22Rv1 (cell line): ENCODE measurements at regions not wholly inside any gene's neighbourhood (a gene's known extent, or its start where the extent isn't known, plus 50 kb on each side); places are given as distances from the start of the nearest gene placed in this dataset.

Experiments used
- H3K27ac ChIP-seq: fragments of 450-650 bp; 2 replicates; pipeline ENCODE4 v1.5.1; 2017
- ZFX ChIP-seq: fragments of 450-650 bp; IDR thresholded peaks from 2 replicates; pipeline ENCODE4 v1.6.1; 2017; ENCODE audit warnings: antibody characterized with exemption, borderline replicate concordance
- TF ChIP-seq, protein P1 (sequence below): fragments of 450-650 bp; IDR thresholded peaks from 2 replicates; pipeline ENCODE4 v1.5.1; 2017; ENCODE audit warnings: mild to moderate bottlenecking

DNA sequence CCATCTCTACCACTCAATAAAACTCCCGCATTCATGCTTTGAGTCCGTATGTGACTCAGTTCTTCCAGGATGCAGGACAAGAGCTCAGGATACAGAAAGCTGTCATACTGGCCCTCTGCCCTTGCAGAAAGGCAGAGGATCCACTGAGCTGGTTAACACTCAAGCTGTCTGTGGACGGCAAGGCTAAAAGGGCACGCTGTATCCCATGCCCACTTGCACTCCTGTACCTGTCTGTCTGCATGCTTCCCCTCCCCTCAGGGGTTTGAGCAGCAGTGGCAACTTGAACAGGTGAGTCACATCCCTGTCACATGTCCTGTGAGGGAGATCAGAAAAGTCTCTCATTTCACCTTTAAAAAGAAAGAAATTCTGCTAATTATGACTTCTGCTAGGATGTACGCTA is 293.8 kb downstream of the HS3ST3B1 start:
- TF ChIP-seq ZFX: no peak
- TF ChIP-seq, protein P1, sequence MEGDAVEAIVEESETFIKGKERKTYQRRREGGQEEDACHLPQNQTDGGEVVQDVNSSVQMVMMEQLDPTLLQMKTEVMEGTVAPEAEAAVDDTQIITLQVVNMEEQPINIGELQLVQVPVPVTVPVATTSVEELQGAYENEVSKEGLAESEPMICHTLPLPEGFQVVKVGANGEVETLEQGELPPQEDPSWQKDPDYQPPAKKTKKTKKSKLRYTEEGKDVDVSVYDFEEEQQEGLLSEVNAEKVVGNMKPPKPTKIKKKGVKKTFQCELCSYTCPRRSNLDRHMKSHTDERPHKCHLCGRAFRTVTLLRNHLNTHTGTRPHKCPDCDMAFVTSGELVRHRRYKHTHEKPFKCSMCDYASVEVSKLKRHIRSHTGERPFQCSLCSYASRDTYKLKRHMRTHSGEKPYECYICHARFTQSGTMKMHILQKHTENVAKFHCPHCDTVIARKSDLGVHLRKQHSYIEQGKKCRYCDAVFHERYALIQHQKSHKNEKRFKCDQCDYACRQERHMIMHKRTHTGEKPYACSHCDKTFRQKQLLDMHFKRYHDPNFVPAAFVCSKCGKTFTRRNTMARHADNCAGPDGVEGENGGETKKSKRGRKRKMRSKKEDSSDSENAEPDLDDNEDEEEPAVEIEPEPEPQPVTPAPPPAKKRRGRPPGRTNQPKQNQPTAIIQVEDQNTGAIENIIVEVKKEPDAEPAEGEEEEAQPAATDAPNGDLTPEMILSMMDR: no peak

DNA sequence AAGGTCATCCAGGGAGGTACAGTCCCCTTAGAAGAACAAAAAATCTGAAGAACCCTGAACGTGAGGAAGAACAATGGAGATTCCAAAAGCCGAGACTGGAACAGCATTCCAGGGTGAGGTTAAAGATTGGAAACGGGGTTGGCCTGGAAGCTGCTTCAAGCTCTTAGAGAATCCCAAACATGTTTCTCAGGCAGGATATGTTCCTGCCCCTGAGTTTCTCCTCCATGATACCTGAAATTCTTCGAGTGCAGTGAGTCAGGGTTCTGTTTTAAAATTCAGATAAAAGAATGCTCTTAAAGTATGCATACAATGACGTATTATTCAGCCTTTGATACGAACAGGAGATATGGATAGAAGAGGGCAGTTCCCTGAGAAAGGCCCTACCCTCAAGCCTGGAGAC is 293.1 kb downstream of the HS3ST3B1 start:
- TF ChIP-seq ZFX: no peak
- TF ChIP-seq, protein P1: no peak
- no peak overlapping the region for H3K27ac ChIP-seq

More for the DNA sequence above, 293.8 kb downstream of the HS3ST3B1 start:
- H3K27ac ChIP-seq: no peak overlapping the region

DNA sequence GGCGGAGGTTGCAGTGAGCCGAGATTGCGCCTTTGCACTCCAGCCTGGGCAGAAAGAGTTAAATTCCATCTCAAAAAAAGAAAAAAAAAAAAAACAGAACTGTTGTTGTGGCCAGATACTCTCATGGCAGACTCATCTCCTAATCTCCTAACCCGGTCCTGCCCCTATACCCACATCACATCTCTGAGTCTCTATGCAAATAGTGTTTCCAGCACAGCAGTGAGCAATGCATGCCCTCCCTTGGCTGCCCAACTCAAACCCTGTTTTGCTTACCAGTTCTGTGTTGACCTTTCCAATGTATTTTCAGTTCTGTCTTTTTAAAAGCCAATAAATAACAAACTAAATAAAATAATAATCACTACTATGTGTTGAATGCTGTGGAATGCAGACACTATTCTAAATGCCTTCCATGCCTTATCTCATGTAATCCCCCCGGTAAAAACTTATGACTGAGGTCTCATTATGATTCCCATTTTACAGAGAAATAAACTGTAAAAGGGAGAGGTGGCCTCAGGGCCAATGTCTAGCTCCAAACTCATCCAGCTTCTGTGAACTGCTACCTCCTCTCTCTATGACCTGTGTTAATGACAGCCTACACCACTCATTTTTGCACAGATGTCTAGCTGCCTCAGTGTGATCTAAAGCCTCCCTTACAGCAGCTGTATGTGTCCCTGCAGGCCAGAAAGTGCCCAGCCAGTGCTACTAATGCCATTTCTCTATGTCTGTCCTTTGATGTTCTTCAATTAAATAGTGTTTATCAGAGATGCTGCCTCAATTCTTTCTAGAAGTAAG is 289.8 kb downstream of the HS3ST3B1 start:
- no peak overlapping the region for H3K27ac ChIP-seq
- TF ChIP-seq ZFX: no peak
- TF ChIP-seq, protein P1: no peak

DNA sequence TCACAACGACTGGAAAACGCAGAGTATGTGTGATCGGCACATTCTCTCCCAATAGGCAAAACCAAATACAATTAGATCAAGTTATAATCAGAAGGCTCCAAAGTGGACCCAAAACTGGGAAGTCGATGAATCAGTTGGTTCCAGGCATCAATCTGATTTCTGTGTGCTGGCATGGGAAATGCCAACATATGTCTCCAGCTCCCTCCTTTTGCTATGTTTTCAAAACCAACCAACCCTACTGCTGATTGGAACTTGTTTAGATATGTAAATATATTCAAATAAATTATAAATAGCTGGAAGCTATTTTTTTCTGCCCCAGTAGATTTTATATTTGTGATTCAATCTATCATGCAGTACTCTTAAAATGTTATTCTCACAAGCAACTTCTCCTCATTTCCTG is 284.2 kb downstream of the HS3ST3B1 start:
- no peak overlapping the region for H3K27ac ChIP-seq
- TF ChIP-seq, protein P1: no peak
- no peak for TF ChIP-seq ZFX

DNA sequence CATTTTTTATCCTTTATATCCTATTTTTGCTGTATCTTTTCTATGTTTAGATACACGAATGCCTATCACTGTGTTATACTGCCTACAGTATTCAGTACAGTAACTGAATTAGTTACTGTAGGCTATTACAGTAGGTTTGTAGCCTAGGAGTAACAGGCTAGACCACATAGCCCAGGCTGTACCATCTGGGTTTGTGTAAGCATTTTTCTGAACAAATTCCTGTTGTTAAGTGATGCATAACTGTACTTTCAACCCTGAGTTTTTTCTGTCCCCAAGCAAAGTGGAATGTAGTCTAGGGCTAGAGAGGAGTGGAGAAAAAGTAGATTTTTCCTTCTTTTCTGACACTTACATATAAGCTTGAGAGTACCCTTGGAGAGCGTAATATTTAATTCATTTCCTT is 282.1 kb downstream of the HS3ST3B1 start:
- no peak for TF ChIP-seq ZFX
- TF ChIP-seq, protein P1: no peak
- no peak overlapping the region for H3K27ac ChIP-seq

DNA sequence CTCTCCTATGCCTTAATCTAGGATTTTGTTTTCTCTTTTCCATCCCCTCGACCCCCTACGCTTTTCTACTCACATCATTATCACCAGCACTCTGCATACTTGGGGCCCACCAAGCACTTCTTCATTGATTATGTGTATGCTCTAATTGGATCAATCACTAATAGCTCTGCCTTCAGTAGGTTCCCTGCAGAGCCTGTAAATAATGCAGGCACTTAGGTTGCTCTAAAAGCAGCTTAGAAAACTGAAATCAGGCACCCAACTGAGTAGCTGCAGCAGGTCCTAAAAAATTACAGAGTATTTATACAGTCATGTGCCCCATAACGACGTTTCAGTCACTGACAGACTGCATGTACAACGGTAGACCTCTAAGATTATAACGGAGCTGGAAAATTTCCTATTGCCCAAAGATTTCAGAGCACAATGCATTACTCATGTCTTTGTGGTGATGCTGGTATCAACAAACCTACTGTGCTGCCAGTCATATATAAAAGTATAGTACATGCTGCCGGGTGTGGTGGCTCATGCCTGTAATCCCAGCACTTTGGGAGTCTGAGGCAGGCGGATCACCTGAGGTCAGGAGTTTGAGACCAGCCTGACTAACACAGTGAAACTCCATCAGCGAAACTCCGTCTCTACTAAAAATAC is 280.4 kb downstream of the HS3ST3B1 start:
- H3K27ac ChIP-seq: no peak overlapping the region
- no peak for TF ChIP-seq ZFX
- TF ChIP-seq, protein P1: no peak

DNA sequence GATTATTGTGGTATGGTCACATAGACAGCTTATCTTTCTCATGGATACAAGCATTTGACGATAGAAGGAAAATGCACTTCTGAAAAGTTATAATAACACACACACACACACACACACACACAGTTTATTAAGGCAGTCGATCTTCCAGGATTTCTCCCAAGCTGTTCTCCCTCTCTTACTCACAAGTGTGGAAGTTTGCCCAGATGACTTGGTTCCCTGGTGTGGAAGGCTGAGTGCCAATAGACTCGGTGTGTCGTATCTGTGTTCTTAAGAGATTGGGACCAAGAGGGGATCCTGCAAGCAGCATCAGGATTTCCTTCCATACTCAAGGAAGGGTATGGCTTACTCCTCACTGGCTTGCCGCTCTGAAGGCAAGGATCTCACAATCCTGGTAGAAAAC is 279.6 kb downstream of the HS3ST3B1 start:
- no peak overlapping the region for H3K27ac ChIP-seq
- no peak for TF ChIP-seq ZFX
- TF ChIP-seq, protein P1: no peak
